MCF 10A (cell line): ENCODE measurements at regions not wholly inside any gene's neighbourhood (a gene's known extent, or its start where the extent isn't known, plus 50 kb on each side); places are given as distances from the start of the nearest gene placed in this dataset.

Source experiments
- BruUV-seq: library from RNA; stranded (reverse); fragments of 400-500 nt; replicated peaks from 2 replicates; lab custom pipeline; 2021; lab: Mats Ljungman, UMichigan
- CTCF ChIA-PET: fragments of 300-600 bp; sonication (Branson Sonifier 250); formaldehyde crosslinking; extraction: SDS; loops from one replicate; lab custom pipeline; 2021; ENCODE audit warnings: antibody characterized with exemption, inconsistent platforms; lab: Yijun Ruan, JAX
- POLR2A ChIA-PET: fragments of 300-600, 350-650 bp; sonication (Branson Sonifier 250); formaldehyde crosslinking; extraction: SDS; loops from one replicate; lab custom pipeline; 2020; ENCODE audit warnings: antibody characterized with exemption, inconsistent platforms; lab: Yijun Ruan, JAX
- DNase-seq: peaks from one replicate; pipeline ENCODE4 v3.0.0-alpha.2; 2018; ENCODE audit not compliant: unreplicated experiment
- H3K27ac Mint-ChIP-seq: one replicate; pipeline ENCODE4 v1.8.0; 2022; ENCODE audit warnings: mild to moderate bottlenecking, low read depth, mixed read lengths; ENCODE audit not compliant: unreplicated experiment
- H3K27me3 Mint-ChIP-seq: one replicate; pipeline ENCODE4 v1.8.0; 2022; ENCODE audit warnings: mixed read lengths; ENCODE audit not compliant: insufficient read depth, unreplicated experiment
- H3K36me3 Mint-ChIP-seq: one replicate; pipeline ENCODE4 v1.8.0; 2022; ENCODE audit warnings: mild to moderate bottlenecking, moderate library complexity, mixed read lengths; ENCODE audit not compliant: insufficient read depth, unreplicated experiment
- H3K4me1 Mint-ChIP-seq: one replicate; pipeline ENCODE4 v1.8.0; 2022; ENCODE audit warnings: mixed read lengths; ENCODE audit not compliant: insufficient read depth, unreplicated experiment
- H3K4me3 Mint-ChIP-seq: one replicate; pipeline ENCODE4 v1.8.0; 2022; ENCODE audit warnings: mild to moderate bottlenecking, moderate library complexity, mixed read lengths; ENCODE audit not compliant: unreplicated experiment
- H3K9me3 Mint-ChIP-seq: one replicate; pipeline ENCODE4 v1.8.0; 2022; ENCODE audit warnings: mixed read lengths; ENCODE audit not compliant: unreplicated experiment
- intact Hi-C: fragments of 100-400 bp; cut with micrococcal nuclease; formaldehyde crosslinking; loops from 2 replicates; pipeline ENCODE4 v1.14.1; 2022
- TF ChIP-seq, protein P1 (sequence below): fragments of 200-600 bp; IDR thresholded peaks from one replicate; pipeline ENCODE4 v1.8.0; 2022; ENCODE audit warnings: antibody characterized with exemption, mild to moderate bottlenecking; ENCODE audit not compliant: unreplicated experiment

GRCh38 chr4:119835613-119835910, 207.0 kb upstream of the PDE5A start:
- no peak for DNase-seq
- Mint-ChIP-seq H3K4me1 (no peaks in the 10 kb centered on the region), H3K27me3 (no peaks in the 10 kb centered on the region), H3K36me3 (no peaks in the 10 kb centered on the region), H3K9me3 (no peaks in the 10 kb centered on the region), H3K4me3 (no peak overlapping the region), H3K27ac (no peak overlapping the region)
- no TSS peak for BruUV-seq
- ChIA-PET POLR2A (no interaction called here), CTCF (interaction anchor here (0.6 to 0.9 kb wide), 2 partner anchors 22 to 207 kb away, joined by 3 read pairs; partner anchors contain the start of gene PDE5A)
- TF ChIP-seq, protein P1, sequence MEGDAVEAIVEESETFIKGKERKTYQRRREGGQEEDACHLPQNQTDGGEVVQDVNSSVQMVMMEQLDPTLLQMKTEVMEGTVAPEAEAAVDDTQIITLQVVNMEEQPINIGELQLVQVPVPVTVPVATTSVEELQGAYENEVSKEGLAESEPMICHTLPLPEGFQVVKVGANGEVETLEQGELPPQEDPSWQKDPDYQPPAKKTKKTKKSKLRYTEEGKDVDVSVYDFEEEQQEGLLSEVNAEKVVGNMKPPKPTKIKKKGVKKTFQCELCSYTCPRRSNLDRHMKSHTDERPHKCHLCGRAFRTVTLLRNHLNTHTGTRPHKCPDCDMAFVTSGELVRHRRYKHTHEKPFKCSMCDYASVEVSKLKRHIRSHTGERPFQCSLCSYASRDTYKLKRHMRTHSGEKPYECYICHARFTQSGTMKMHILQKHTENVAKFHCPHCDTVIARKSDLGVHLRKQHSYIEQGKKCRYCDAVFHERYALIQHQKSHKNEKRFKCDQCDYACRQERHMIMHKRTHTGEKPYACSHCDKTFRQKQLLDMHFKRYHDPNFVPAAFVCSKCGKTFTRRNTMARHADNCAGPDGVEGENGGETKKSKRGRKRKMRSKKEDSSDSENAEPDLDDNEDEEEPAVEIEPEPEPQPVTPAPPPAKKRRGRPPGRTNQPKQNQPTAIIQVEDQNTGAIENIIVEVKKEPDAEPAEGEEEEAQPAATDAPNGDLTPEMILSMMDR: no peak
- intact Hi-C loops: no loop called here

DNA sequence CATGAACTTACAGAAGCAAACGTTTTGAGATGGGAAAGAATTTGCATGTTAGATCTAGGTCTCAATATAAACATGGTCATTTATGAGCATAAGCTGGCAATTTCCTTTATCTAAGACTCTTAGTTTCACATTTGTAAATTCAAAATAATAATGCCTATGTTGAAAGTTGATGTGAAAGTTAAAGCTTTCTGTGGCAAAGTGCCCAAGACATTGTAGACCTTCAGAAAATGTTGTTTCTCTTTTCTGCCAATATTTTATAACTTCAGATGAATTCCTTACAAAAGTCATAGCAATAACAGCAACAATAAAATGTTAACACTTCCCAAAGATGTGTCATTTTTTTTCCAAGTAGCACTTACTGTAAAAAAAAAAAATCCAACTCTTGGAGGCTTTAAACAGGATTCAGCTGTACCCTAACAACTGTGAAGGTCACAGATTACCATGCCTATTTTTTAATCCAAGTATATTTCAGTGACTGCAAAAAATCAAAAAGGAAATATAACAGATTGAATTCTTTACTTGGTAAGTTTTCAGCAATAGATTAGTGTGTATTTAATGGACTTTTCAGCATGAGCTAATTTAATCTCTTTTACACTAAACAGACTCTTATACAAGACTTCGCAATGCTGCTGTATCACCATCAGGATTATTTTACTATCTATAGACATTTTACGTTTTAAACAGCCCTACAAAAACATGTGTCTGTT, 206.5 kb upstream of the PDE5A start:
- DNase-seq: no peak
- no peak overlapping the region for H3K4me3 Mint-ChIP-seq
- POLR2A ChIA-PET: no interaction called here
- H3K27me3 Mint-ChIP-seq: no peaks in the 10 kb centered on the region
- CTCF ChIA-PET: interaction anchor here (0.6 to 0.9 kb wide), 2 partner anchors 22 to 206 kb away, joined by 3 read pairs; partner anchors contain the start of gene PDE5A
- H3K27ac Mint-ChIP-seq: no peak overlapping the region
- no TSS peak for BruUV-seq
- TF ChIP-seq, protein P1: no peak
- no peaks in the 10 kb centered on the region for H3K4me1 Mint-ChIP-seq
- intact Hi-C loops: no loop called here
- H3K36me3 Mint-ChIP-seq: no peaks in the 10 kb centered on the region
- H3K9me3 Mint-ChIP-seq: no peaks in the 10 kb centered on the region

- H3K4me3 Mint-ChIP-seq: no peak overlapping the region
- no peak for DNase-seq
- H3K27ac Mint-ChIP-seq: no peak overlapping the region
- TF ChIP-seq, protein P1: no peak
- BruUV-seq: no TSS peak
- H3K4me1 Mint-ChIP-seq: no peaks in the 10 kb centered on the region
- intact Hi-C loops: no loop called here
- POLR2A ChIA-PET: no interaction called here
- CTCF ChIA-PET: interaction anchor here (0.5 kb wide), 1 partner anchor 930 kb away, joined by 4 read pairs; no protein-coding TSS in a partner anchor
- H3K9me3 Mint-ChIP-seq: no peaks in the 10 kb centered on the region
- no peaks in the 10 kb centered on the region for H3K27me3 Mint-ChIP-seq
- H3K36me3 Mint-ChIP-seq: no peaks in the 10 kb centered on the region
Measured at GRCh38 chr4:119833611-119834010, 205.0 kb upstream of the PDE5A start.

DNA sequence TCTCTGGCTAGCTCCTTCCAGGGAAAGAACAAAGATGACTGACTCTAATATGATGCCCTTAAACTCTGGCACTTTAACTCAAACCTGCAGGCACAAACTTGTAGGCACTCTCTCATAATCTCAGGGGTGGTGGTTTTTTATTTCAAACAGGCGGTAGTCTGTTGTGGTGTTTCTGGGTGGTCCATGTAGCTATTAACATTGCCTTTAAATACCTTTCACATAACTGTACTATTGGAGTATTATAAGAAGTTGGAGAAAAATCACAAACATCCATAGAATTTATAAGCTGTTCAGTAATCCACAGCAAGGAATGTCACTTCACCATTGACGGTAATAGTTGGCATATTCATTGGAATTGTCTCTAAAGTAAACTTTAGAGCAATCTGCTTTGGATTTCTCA, 204.2 kb upstream of the PDE5A start:
- BruUV-seq: no TSS peak

More for the DNA sequence above, 204.2 kb upstream of the PDE5A start:
- H3K36me3 Mint-ChIP-seq: no peaks in the 10 kb centered on the region
- no peaks in the 10 kb centered on the region for H3K9me3 Mint-ChIP-seq
- TF ChIP-seq, protein P1: no peak
- POLR2A ChIA-PET: no interaction called here
- H3K27me3 Mint-ChIP-seq: no peaks in the 10 kb centered on the region
- no peak overlapping the region for H3K4me3 Mint-ChIP-seq
- intact Hi-C loops: no loop called here
- no peak overlapping the region for H3K27ac Mint-ChIP-seq
- no peaks in the 10 kb centered on the region for H3K4me1 Mint-ChIP-seq
- CTCF ChIA-PET: interaction anchor here (0.7 to 1.2 kb wide), 2 partner anchors 32 to 852 kb away, joined by 3 to 4 read pairs; no protein-coding TSS in a partner anchor
- no peak for DNase-seq
